ENCODE measurements at regions not wholly inside any gene's neighbourhood (a gene's known extent, or its start where the extent isn't known, plus 50 kb on each side); places are given as distances from the start of the nearest gene placed in this dataset.

GRCh38 chr18:11517704-11518103 lies 91.7 kb upstream of the SLC35G4 start:
- DNase-seq: no peak
- TF ChIP-seq CTCF (conservative IDR thresholded peaks at IDR 0.05): no peak
- Mint-ChIP-seq H3K36me3 (ENCODE audit: low read depth) (no peaks in the 10 kb centered on the region), H3K27ac (no peak overlapping the region), H3K4me1 (no peaks in the 10 kb centered on the region), H3K4me3 (no peak overlapping the region), H3K9me3 (no peaks in the 10 kb centered on the region), H3K27me3 (ENCODE audit: insufficient read depth) (peaks cover 13% of the 10 kb centered on the region)
- Histone ChIP-seq H3K9me3 (ENCODE audit: control insufficient read depth, low read length) (no peaks in the 10 kb centered on the region), H3K4me1 (ENCODE audit: control insufficient read depth, insufficient read depth, low read length) (no peaks in the 10 kb centered on the region), H3K4me3 (ENCODE audit: low read length) (no peak overlapping the region), H3K27me3 (ENCODE audit: control insufficient read depth, insufficient read depth, low read length, poor library complexity, severe bottlenecking) (no peaks in the 10 kb centered on the region), H3K9ac (ENCODE audit: extremely low read depth, low read length, poor library complexity, severe bottlenecking) (no peak overlapping the region), H3K36me3 (ENCODE audit: control insufficient read depth, insufficient read depth, low read length) (no peaks in the 10 kb centered on the region), H3K27ac (ENCODE audit: low read depth, low read length) (no peak overlapping the region)
- 93 to 100% methylated on average over 1 to 3 of the region's 3 CpGs for WGBS, 2 experiments (ENCODE audit: insufficient coverage in 1 of 2, insufficient read length in 1 of 2)

GRCh38 chr18:11516751-11517503 lies 92.5 kb upstream of the SLC35G4 start:
- no peak overlapping the region for H3K27ac Mint-ChIP-seq
- TF ChIP-seq CTCF (conservative IDR thresholded peaks at IDR 0.05): no peak
- Histone ChIP-seq H3K4me1 (ENCODE audit: control insufficient read depth, insufficient read depth, low read length) (no peaks in the 10 kb centered on the region), H3K9me3 (ENCODE audit: control insufficient read depth, low read length) (no peaks in the 10 kb centered on the region), H3K27ac (ENCODE audit: low read depth, low read length) (no peak overlapping the region), H3K9ac (ENCODE audit: extremely low read depth, low read length, poor library complexity, severe bottlenecking) (no peak overlapping the region), H3K4me3 (ENCODE audit: low read length) (no peak overlapping the region), H3K36me3 (ENCODE audit: control insufficient read depth, insufficient read depth, low read length) (no peaks in the 10 kb centered on the region), H3K27me3 (ENCODE audit: control insufficient read depth, insufficient read depth, low read length, poor library complexity, severe bottlenecking) (no peaks in the 10 kb centered on the region)
- no peaks in the 10 kb centered on the region for H3K4me1 Mint-ChIP-seq
- H3K9me3 Mint-ChIP-seq: no peaks in the 10 kb centered on the region
- H3K36me3 Mint-ChIP-seq (ENCODE audit: low read depth): no peaks in the 10 kb centered on the region
- no peak for DNase-seq
- H3K27me3 Mint-ChIP-seq (ENCODE audit: insufficient read depth): peaks cover 13% of the 10 kb centered on the region
- WGBS, 2 experiments (ENCODE audit: insufficient coverage in 1 of 2, insufficient read length in 1 of 2): 94 to 96% methylated on average over 10 to 14 of the region's 14 CpGs
- H3K4me3 Mint-ChIP-seq: no peak overlapping the region

- Histone ChIP-seq H3K27ac (ENCODE audit: low read depth, low read length) (no peak overlapping the region), H3K9ac (ENCODE audit: extremely low read depth, low read length, poor library complexity, severe bottlenecking) (no peak overlapping the region), H3K4me1 (ENCODE audit: control insufficient read depth, insufficient read depth, low read length) (no peaks in the 10 kb centered on the region), H3K36me3 (ENCODE audit: control insufficient read depth, insufficient read depth, low read length) (no peaks in the 10 kb centered on the region), H3K27me3 (ENCODE audit: control insufficient read depth, insufficient read depth, low read length, poor library complexity, severe bottlenecking) (no peaks in the 10 kb centered on the region), H3K9me3 (ENCODE audit: control insufficient read depth, low read length) (no peaks in the 10 kb centered on the region), H3K4me3 (ENCODE audit: low read length) (no peak overlapping the region)
- H3K27ac Mint-ChIP-seq: no peak overlapping the region
- no peaks in the 10 kb centered on the region for H3K4me1 Mint-ChIP-seq
- no peak overlapping the region for H3K4me3 Mint-ChIP-seq
- H3K36me3 Mint-ChIP-seq (ENCODE audit: low read depth): no peaks in the 10 kb centered on the region
- DNase-seq: no peak
- TF ChIP-seq CTCF (conservative IDR thresholded peaks at IDR 0.05): no peak
- H3K9me3 Mint-ChIP-seq: no peaks in the 10 kb centered on the region
- peaks cover 13% of the 10 kb centered on the region for H3K27me3 Mint-ChIP-seq (ENCODE audit: insufficient read depth)
- 79 to 100% methylated on average over 1 of the region's 1 CpG for WGBS, 2 experiments (ENCODE audit: insufficient coverage in 1 of 2, insufficient read length in 1 of 2)
These were observed 95.1 kb upstream of the SLC35G4 start for GRCh38 chr18:11514267-11514666.
